C1 segment of cervical spinal cord (tissue), 14 donors: ENCODE measurements at regions not wholly inside any gene's neighbourhood (a gene's known extent, or its start where the extent isn't known, plus 50 kb on each side); places are given as distances from the start of the nearest gene placed in this dataset.
"Not testable (repeated sequence)": the region's sequence is repeated elsewhere in the genome, so short reads cannot be mapped to it uniquely, and the experiment has no call there.

Experiments used
- DNase-seq, 14 donors: peaks; one replicate each; lab custom pipeline; 2025; lab: John Stamatoyannopoulos, UW

- peak in 1 of 14 donors; percentile 7 for DNase-seq
Observed at GRCh38 chr6:27592481-27593199, 119.7 kb upstream of the ZNF184 start.

- no peak for DNase-seq
Observed at GRCh38 chr6:27591699-27592480, 119.0 kb upstream of the ZNF184 start.

- not testable (repeated sequence) for DNase-seq
Observed at GRCh38 chr6:27585316-27585715, 112.4 kb upstream of the ZNF184 start.

GRCh38 chr6:27584326-27584725 is 111.4 kb upstream of the ZNF184 start:
- no peak for DNase-seq

- DNase-seq, result no peak
Observed at GRCh38 chr6:27582928-27583725, 110.2 kb upstream of the ZNF184 start.

GRCh38 chr6:27579973-27580372 is 107.1 kb upstream of the ZNF184 start:
- DNase-seq, result no peak

GRCh38 chr6:27577922-27578321 is 105.0 kb upstream of the ZNF184 start:
- no peak for DNase-seq

GRCh38 chr6:27575594-27576361 is 102.9 kb upstream of the ZNF184 start:
- DNase-seq, result no peak

GRCh38 chr6:27568226-27568897 is 95.5 kb upstream of the ZNF184 start:
- no peak for DNase-seq

GRCh38 chr6:27565839-27566779 is 93.2 kb upstream of the ZNF184 start:
- no peak for DNase-seq

- DNase-seq, result no peak
Observed at GRCh38 chr6:27562027-27562410, 89.1 kb upstream of the ZNF184 start.

GRCh38 chr6:27558028-27558724 is 85.3 kb upstream of the ZNF184 start:
- no peak for DNase-seq

GRCh38 chr6:27556406-27556805 is 83.5 kb upstream of the ZNF184 start:
- no peak for DNase-seq

GRCh38 chr6:27553123-27553904 is 80.4 kb upstream of the ZNF184 start:
- no peak for DNase-seq

GRCh38 chr6:27551607-27552006 is 78.7 kb upstream of the ZNF184 start:
- no peak for DNase-seq

GRCh38 chr6:27550692-27551091 is 77.8 kb upstream of the ZNF184 start:
- DNase-seq, result no peak

GRCh38 chr6:27549241-27549598 is 76.3 kb upstream of the ZNF184 start:
- not testable (repeated sequence) for DNase-seq
